ENCODE measurements at regions not wholly inside any gene's neighbourhood (a gene's known extent, or its start where the extent isn't known, plus 50 kb on each side); places are given as distances from the start of the nearest gene placed in this dataset.

DNA sequence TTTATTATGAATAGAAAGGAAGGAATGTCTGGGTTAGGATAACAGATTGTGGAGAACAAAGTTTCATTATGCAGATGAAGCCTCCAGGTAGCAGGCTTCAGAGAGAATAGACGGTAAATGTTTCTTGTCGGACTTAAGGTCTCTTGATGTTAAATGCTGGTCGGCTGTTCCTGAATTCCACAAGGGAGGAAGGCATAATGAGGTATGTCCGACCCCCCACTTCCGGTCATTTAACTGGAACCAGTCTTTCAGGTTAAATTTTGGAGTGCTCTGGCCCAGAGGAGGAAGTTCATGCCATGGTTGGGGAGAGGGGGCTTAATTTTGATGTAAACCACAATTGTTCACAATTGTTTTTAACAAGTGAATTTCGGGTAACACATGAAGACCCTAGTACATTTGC is 158.1 kb upstream of the VCX3A start:
- Mint-ChIP-seq H3K4me1 (no peaks in the 10 kb centered on the region), H3K27ac (no peak overlapping the region), H3K9me3 (peaks cover 5% of the 10 kb centered on the region), H3K27me3 (ENCODE audit: low read depth) (no peaks in the 10 kb centered on the region), H3K4me3 (no peak overlapping the region), H3K36me3 (ENCODE audit: low read depth) (no peaks in the 10 kb centered on the region)
- TF ChIP-seq, protein P1, sequence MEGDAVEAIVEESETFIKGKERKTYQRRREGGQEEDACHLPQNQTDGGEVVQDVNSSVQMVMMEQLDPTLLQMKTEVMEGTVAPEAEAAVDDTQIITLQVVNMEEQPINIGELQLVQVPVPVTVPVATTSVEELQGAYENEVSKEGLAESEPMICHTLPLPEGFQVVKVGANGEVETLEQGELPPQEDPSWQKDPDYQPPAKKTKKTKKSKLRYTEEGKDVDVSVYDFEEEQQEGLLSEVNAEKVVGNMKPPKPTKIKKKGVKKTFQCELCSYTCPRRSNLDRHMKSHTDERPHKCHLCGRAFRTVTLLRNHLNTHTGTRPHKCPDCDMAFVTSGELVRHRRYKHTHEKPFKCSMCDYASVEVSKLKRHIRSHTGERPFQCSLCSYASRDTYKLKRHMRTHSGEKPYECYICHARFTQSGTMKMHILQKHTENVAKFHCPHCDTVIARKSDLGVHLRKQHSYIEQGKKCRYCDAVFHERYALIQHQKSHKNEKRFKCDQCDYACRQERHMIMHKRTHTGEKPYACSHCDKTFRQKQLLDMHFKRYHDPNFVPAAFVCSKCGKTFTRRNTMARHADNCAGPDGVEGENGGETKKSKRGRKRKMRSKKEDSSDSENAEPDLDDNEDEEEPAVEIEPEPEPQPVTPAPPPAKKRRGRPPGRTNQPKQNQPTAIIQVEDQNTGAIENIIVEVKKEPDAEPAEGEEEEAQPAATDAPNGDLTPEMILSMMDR (IDR thresholded peaks at IDR 0.05; ENCODE audit: unreplicated experiment in 3 of 3) = no peak

DNA sequence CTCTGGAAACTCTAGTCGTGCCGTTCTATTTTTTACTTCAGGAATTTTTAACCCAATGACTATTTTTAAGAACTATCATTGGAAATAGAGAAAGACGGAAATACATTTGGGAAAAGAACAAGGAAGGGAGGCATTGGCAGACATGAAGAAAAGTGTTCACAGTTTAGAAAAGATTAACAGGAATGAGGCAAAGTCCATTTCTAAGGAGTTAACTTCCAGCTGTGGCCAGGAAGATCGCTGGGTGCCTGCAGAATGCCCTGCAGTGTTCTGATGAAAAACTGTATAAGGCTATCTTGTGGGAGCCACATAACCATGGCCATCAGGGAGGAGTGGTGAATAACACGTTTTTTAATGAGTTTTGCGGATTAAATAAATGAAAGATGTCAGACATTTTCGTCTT is 150.6 kb upstream of the VCX3A start:
- H3K36me3 Mint-ChIP-seq (ENCODE audit: low read depth) = no peaks in the 10 kb centered on the region
- no peak overlapping the region for H3K4me3 Mint-ChIP-seq
- peaks cover 3% of the 10 kb centered on the region for H3K9me3 Mint-ChIP-seq
- TF ChIP-seq, protein P1 (IDR thresholded peaks at IDR 0.05; ENCODE audit: unreplicated experiment in 3 of 3) = no peak
- H3K27ac Mint-ChIP-seq = peak overlapping the region; percentile 58 to 79 (median 64)
- H3K27me3 Mint-ChIP-seq (ENCODE audit: low read depth) = no peaks in the 10 kb centered on the region
- H3K4me1 Mint-ChIP-seq = no peaks in the 10 kb centered on the region

- peaks cover 5% of the 10 kb centered on the region for H3K4me1 Mint-ChIP-seq
- no peaks in the 10 kb centered on the region for H3K9me3 Mint-ChIP-seq
- H3K4me3 Mint-ChIP-seq = no peak overlapping the region
- TF ChIP-seq, protein P1 (IDR thresholded peaks at IDR 0.05; ENCODE audit: unreplicated experiment in 3 of 3) = no peak
- H3K36me3 Mint-ChIP-seq (ENCODE audit: low read depth) = no peaks in the 10 kb centered on the region
- H3K27me3 Mint-ChIP-seq (ENCODE audit: low read depth) = no peaks in the 10 kb centered on the region
- H3K27ac Mint-ChIP-seq = no peak overlapping the region
Observed at GRCh38 chrX:6683353-6683752, 148.4 kb upstream of the VCX3A start.

DNA sequence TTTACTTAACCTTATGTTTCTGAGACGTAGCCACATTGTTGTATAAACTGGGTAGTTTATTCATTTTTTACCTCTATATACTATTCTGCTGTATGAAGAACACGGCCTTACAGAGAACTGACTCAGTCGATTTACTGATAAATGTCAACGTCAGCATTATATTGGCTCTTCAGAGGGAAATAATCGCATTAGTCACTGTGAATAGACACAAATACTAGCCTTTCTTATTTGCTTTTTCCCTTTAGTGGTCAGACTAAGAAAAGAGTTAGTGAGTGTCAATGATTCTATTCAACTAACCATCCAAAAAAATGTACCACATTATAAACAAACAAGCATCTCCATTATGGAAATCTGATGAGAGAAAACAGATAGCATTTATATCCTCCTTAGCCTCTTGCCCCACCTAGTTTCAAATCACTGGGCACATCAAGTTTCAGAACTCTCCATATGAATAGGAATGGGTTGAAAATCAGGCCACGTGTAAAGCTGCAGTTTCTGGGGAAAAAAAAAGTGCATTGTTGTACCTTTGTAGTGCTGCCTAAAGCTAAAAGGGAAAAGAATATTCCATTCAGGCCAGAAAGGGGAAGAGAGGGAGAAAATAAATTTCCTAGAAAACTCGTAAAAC is 146.7 kb upstream of the VCX3A start:
- Mint-ChIP-seq H3K27me3 (ENCODE audit: low read depth) (no peaks in the 10 kb centered on the region), H3K9me3 (no peaks in the 10 kb centered on the region), H3K4me1 (peaks cover 15% of the 10 kb centered on the region), H3K27ac (no peak overlapping the region), H3K36me3 (ENCODE audit: low read depth) (no peaks in the 10 kb centered on the region), H3K4me3 (no peak overlapping the region)
- TF ChIP-seq, protein P1 (IDR thresholded peaks at IDR 0.05; ENCODE audit: unreplicated experiment in 3 of 3) = no peak

GRCh38 chrX:6679988-6680387 is 145.1 kb upstream of the VCX3A start:
- H3K27me3 Mint-ChIP-seq (ENCODE audit: low read depth) = no peaks in the 10 kb centered on the region
- no peaks in the 10 kb centered on the region for H3K9me3 Mint-ChIP-seq

DNA sequence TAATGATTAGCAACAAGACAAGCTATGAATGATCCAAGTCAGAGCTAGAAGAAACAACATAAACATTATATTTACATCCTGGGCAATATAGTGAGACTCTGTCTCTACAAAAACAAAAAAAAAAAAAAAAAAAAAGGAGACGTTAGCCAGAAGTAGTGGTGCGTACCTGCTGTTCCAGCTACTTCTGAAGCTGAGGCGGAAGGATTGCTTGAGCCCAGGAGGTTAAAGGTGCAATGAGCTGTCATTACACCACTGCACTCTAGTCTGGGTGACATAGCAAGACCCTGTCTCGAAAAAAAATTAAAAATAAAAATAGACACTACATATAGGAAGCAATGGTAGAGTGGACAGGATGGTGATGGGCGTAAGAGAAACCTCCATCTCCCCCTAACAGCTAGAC is 144.6 kb upstream of the VCX3A start:
- Mint-ChIP-seq H3K36me3 (ENCODE audit: low read depth) (no peaks in the 10 kb centered on the region), H3K4me1 (peaks cover 15% of the 10 kb centered on the region), H3K4me3 (no peak overlapping the region), H3K27ac (peak overlapping the region in 1 of 3 experiments; percentile 32), H3K9me3 (no peaks in the 10 kb centered on the region), H3K27me3 (ENCODE audit: low read depth) (no peaks in the 10 kb centered on the region)
- TF ChIP-seq, protein P1 (IDR thresholded peaks at IDR 0.05; ENCODE audit: unreplicated experiment in 3 of 3) = no peak

More at GRCh38 chrX:6679988-6680387, 145.1 kb upstream of the VCX3A start:
- H3K4me3 Mint-ChIP-seq = no peak overlapping the region
- H3K36me3 Mint-ChIP-seq (ENCODE audit: low read depth) = no peaks in the 10 kb centered on the region
- H3K27ac Mint-ChIP-seq = no peak overlapping the region
- TF ChIP-seq, protein P1 (IDR thresholded peaks at IDR 0.05; ENCODE audit: unreplicated experiment in 3 of 3) = no peak
- H3K4me1 Mint-ChIP-seq = peaks cover 15% of the 10 kb centered on the region

Measured in nephron (organoid).